Left ventricle myocardium inferior (tissue), 1 donor: ENCODE measurements at regions not wholly inside any gene's neighbourhood (a gene's known extent, or its start where the extent isn't known, plus 50 kb on each side); places are given as distances from the start of the nearest gene placed in this dataset.
"Not testable (repeated sequence)": the region's sequence is repeated elsewhere in the genome, so short reads cannot be mapped to it uniquely, and the experiment has no call there.

Experiments
- DNase-seq: peaks from one replicate; pipeline ENCODE4 v3.0.0-alpha.2; 2020
- H3K27ac ChIP-seq: fragments of 200-600 bp; replicated peaks from 2 replicates; pipeline ENCODE4 v1.8.0; 2021
- H3K27me3 ChIP-seq: fragments of 200-600 bp; 2 replicates; pipeline ENCODE4 v1.8.0; 2021; ENCODE audit warnings: low read depth
- H3K36me3 ChIP-seq: fragments of 200-600 bp; 2 replicates; pipeline ENCODE4 v1.8.0; 2021
- H3K4me1 ChIP-seq: fragments of 200-600 bp; 2 replicates; pipeline ENCODE4 v1.8.0; 2021
- H3K4me3 ChIP-seq: fragments of 200-600 bp; 2 replicates; pipeline ENCODE4 v1.8.0; 2021; ENCODE audit warnings: mild to moderate bottlenecking, moderate library complexity
- H3K9me3 ChIP-seq: fragments of 200-600 bp; replicated peaks from 2 replicates; pipeline ENCODE4 v1.8.0; 2021
- CTCF ChIP-seq: fragments of 200-600 bp; IDR thresholded peaks from 2 replicates; pipeline ENCODE4 v1.8.0; 2021; ENCODE audit warnings: antibody characterized with exemption, mild to moderate bottlenecking, borderline replicate concordance
- intact Hi-C: fragments of 100-400 bp; cut with micrococcal nuclease; formaldehyde crosslinking; loops from one replicate; pipeline ENCODE4 v1.11.0; 2022
- donor health status: DM: no; HTN: yes; CAD: no; lungs with severe emphysema.

GRCh38 chr4:111359602-111360001, 736.7 kb upstream of the PITX2 start:
- no peak for TF ChIP-seq CTCF
- H3K9me3 ChIP-seq = peaks cover 16% of the 10 kb centered on the region
- intact Hi-C loops = no loop called here
- no peaks in the 10 kb centered on the region for H3K4me1 ChIP-seq
- no peak overlapping the region for H3K4me3 ChIP-seq
- no peak for DNase-seq
- H3K36me3 ChIP-seq = no peaks in the 10 kb centered on the region
- H3K27ac ChIP-seq = no peak overlapping the region
- H3K27me3 ChIP-seq = no peaks in the 10 kb centered on the region

GRCh38 chr4:111360906-111361305, 738.0 kb upstream of the PITX2 start:
- H3K4me3 ChIP-seq = no peak overlapping the region

GRCh38 chr4:111362941-111363361, 740.1 kb upstream of the PITX2 start:
- no peak overlapping the region for H3K4me3 ChIP-seq
- no peaks in the 10 kb centered on the region for H3K36me3 ChIP-seq
- H3K9me3 ChIP-seq = peaks cover 25% of the 10 kb centered on the region
- H3K27ac ChIP-seq = no peak overlapping the region
- intact Hi-C loops = no loop called here
- H3K27me3 ChIP-seq = no peaks in the 10 kb centered on the region
- no peak for DNase-seq
- no peaks in the 10 kb centered on the region for H3K4me1 ChIP-seq
- no peak for TF ChIP-seq CTCF

More at GRCh38 chr4:111360906-111361305, 738.0 kb upstream of the PITX2 start:
- no peaks in the 10 kb centered on the region for H3K4me1 ChIP-seq
- intact Hi-C loops = no loop called here
- no peak for DNase-seq
- peaks cover 25% of the 10 kb centered on the region for H3K9me3 ChIP-seq
- H3K36me3 ChIP-seq = no peaks in the 10 kb centered on the region
- H3K27ac ChIP-seq = no peak overlapping the region
- no peaks in the 10 kb centered on the region for H3K27me3 ChIP-seq
- TF ChIP-seq CTCF = no peak

GRCh38 chr4:111377880-111378279, 755.0 kb upstream of the PITX2 start:
- intact Hi-C loops, DNase-seq, H3K4me3 ChIP-seq, H3K27ac ChIP-seq, H3K27me3 ChIP-seq, H3K36me3 ChIP-seq, H3K4me1 ChIP-seq: not testable (repeated sequence)
- peaks cover 12% of the 10 kb centered on the region for H3K9me3 ChIP-seq

GRCh38 chr4:111388561-111388960, 756.7 kb upstream of the FAM241A start:
- intact Hi-C loops = no loop called here
- TF ChIP-seq CTCF = no peak
- H3K36me3 ChIP-seq = no peaks in the 10 kb centered on the region
- no peaks in the 10 kb centered on the region for H3K4me1 ChIP-seq
- no peaks in the 10 kb centered on the region for H3K9me3 ChIP-seq
- DNase-seq = no peak
- no peak overlapping the region for H3K4me3 ChIP-seq
- no peaks in the 10 kb centered on the region for H3K27me3 ChIP-seq
- no peak overlapping the region for H3K27ac ChIP-seq

- no peak for TF ChIP-seq CTCF
- Histone ChIP-seq H3K27me3 (no peaks in the 10 kb centered on the region), H3K4me3 (no peak overlapping the region), H3K9me3 (no peaks in the 10 kb centered on the region), H3K4me1 (no peaks in the 10 kb centered on the region), H3K27ac (no peak overlapping the region), H3K36me3 (no peaks in the 10 kb centered on the region)
- intact Hi-C loops = no loop called here
- no peak for DNase-seq
These were observed 753.4 kb upstream of the FAM241A start for GRCh38 chr4:111391829-111392228.
